ENCODE measurements at regions not wholly inside any gene's neighbourhood (a gene's known extent, or its start where the extent isn't known, plus 50 kb on each side); places are given as distances from the start of the nearest gene placed in this dataset.

- Histone ChIP-seq H3K27me3 (no peaks in the 10 kb centered on the region), H3K27ac (no peak overlapping the region), H3K9me3 (no peaks in the 10 kb centered on the region), H3K36me3 (no peaks in the 10 kb centered on the region), H3K4me1 (no peaks in the 10 kb centered on the region), H3K4me3 (no peak overlapping the region)
- no peak for TF ChIP-seq CTCF (IDR thresholded peaks at IDR 0.05)
- no peak for ATAC-seq
- intact Hi-C loops (cut with DNase I): no loop called here
- DNase-seq: no peak
Observed at GRCh38 chr6:159450815-159451465, 242.1 kb downstream of the SOD2 start.

GRCh38 chr6:159446340-159446739 is 246.7 kb downstream of the SOD2 start:
- Histone ChIP-seq H3K9me3 (no peaks in the 10 kb centered on the region), H3K36me3 (no peaks in the 10 kb centered on the region), H3K4me3 (no peak overlapping the region), H3K4me1 (no peaks in the 10 kb centered on the region), H3K27ac (no peak overlapping the region), H3K27me3 (no peaks in the 10 kb centered on the region)
- no peak for TF ChIP-seq CTCF (IDR thresholded peaks at IDR 0.05)
- ATAC-seq (no peak), DNase-seq (no peak)
- intact Hi-C loops (cut with DNase I): no loop called here

- Histone ChIP-seq H3K27me3 (no peaks in the 10 kb centered on the region), H3K4me3 (no peak overlapping the region), H3K9me3 (no peaks in the 10 kb centered on the region), H3K36me3 (no peaks in the 10 kb centered on the region), H3K27ac (no peak overlapping the region), H3K4me1 (no peaks in the 10 kb centered on the region)
- intact Hi-C loops (cut with DNase I): no loop called here
- ATAC-seq (no peak), DNase-seq (no peak)
- TF ChIP-seq CTCF (IDR thresholded peaks at IDR 0.05): no peak
Observed at GRCh38 chr6:159445351-159445750, 247.7 kb downstream of the SOD2 start.

GRCh38 chr6:159444056-159444760 is 248.8 kb downstream of the SOD2 start:
- intact Hi-C loops (cut with DNase I): no loop called here
- H3K27ac ChIP-seq: no peak overlapping the region
- DNase-seq (no peak), ATAC-seq (no peak)
- H3K4me1 ChIP-seq: no peaks in the 10 kb centered on the region
- no peaks in the 10 kb centered on the region for H3K27me3 ChIP-seq
- H3K9me3 ChIP-seq: no peaks in the 10 kb centered on the region
- H3K4me3 ChIP-seq: no peak overlapping the region
- TF ChIP-seq CTCF (IDR thresholded peaks at IDR 0.05): no peak
- H3K36me3 ChIP-seq: no peaks in the 10 kb centered on the region

GRCh38 chr6:159443417-159443920 is 249.6 kb downstream of the SOD2 start:
- no peak for TF ChIP-seq CTCF (IDR thresholded peaks at IDR 0.05)
- no peaks in the 10 kb centered on the region for H3K4me1 ChIP-seq
- no peaks in the 10 kb centered on the region for H3K9me3 ChIP-seq
- ATAC-seq (no peak), DNase-seq (no peak)
- no peak overlapping the region for H3K4me3 ChIP-seq
- no peak overlapping the region for H3K27ac ChIP-seq
- no peaks in the 10 kb centered on the region for H3K27me3 ChIP-seq
- no peaks in the 10 kb centered on the region for H3K36me3 ChIP-seq
- intact Hi-C loops (cut with DNase I): no loop called here

All from upper lobe of right lung (tissue), 1 donor.